KBM-7 (cell line): ENCODE measurements at regions not wholly inside any gene's neighbourhood (a gene's known extent, or its start where the extent isn't known, plus 50 kb on each side); places are given as distances from the start of the nearest gene placed in this dataset.

Experiments used
- DNase-seq: peaks from one replicate; pipeline ENCODE4 v3.0.0-alpha.2; 2015
- in situ Hi-C: fragments of 300-500 bp; cut with MboI; formaldehyde crosslinking; loops from 2 replicates; pipeline ENCODE4 v1.14.3; 2020; ENCODE audit warnings: low sequenced_read_pairs, low pct_unique_long_range_greater_than_20kb, mixed read lengths

GRCh38 chr2:151048331-151049054 is 213.2 kb downstream of the RBM43 start:
- in situ Hi-C loops = no loop called here
- no peak for DNase-seq

GRCh38 chr2:151043484-151043883 is 218.2 kb downstream of the RBM43 start:
- no peak for DNase-seq

GRCh38 chr2:151042964-151043363 is 218.7 kb downstream of the RBM43 start:
- in situ Hi-C loops = no loop called here
- no peak for DNase-seq

More at GRCh38 chr2:151043484-151043883, 218.2 kb downstream of the RBM43 start:
- in situ Hi-C loops = no loop called here

- in situ Hi-C loops = no loop called here
- DNase-seq = no peak
Measured at GRCh38 chr2:151040039-151040438, 221.6 kb downstream of the RBM43 start.

GRCh38 chr2:151038516-151038915 is 223.1 kb downstream of the RBM43 start:
- no peak for DNase-seq
- in situ Hi-C loops = no loop called here

GRCh38 chr2:151037434-151037833 is 224.2 kb downstream of the RBM43 start:
- in situ Hi-C loops = no loop called here

GRCh38 chr2:151033271-151034248 is 228.1 kb downstream of the RBM43 start:
- no peak for DNase-seq
- in situ Hi-C loops = no loop called here

More at GRCh38 chr2:151037434-151037833, 224.2 kb downstream of the RBM43 start:
- no peak for DNase-seq

- DNase-seq = no peak
- in situ Hi-C loops = no loop called here
Measured at GRCh38 chr2:151032741-151033191, 228.9 kb downstream of the RBM43 start.

- no peak for DNase-seq
- in situ Hi-C loops = no loop called here
Measured at GRCh38 chr2:151030663-151031230, 230.9 kb downstream of the RBM43 start.

GRCh38 chr2:151029406-151030157 is 232.1 kb downstream of the RBM43 start:
- in situ Hi-C loops = no loop called here
- DNase-seq = no peak

- in situ Hi-C loops = no loop called here
- DNase-seq = no peak
Measured at GRCh38 chr2:151028691-151029176, 232.9 kb downstream of the RBM43 start.

GRCh38 chr2:151027151-151027550 is 234.5 kb downstream of the RBM43 start:
- no peak for DNase-seq
- in situ Hi-C loops = no loop called here

- DNase-seq = no peak
- in situ Hi-C loops = no loop called here
Measured at GRCh38 chr2:151025816-151026215, 235.8 kb downstream of the RBM43 start.

GRCh38 chr2:151024696-151025251 is 236.9 kb downstream of the RBM43 start:
- DNase-seq = no peak
- in situ Hi-C loops = no loop called here

GRCh38 chr2:151021747-151022452 is 239.8 kb downstream of the RBM43 start:
- in situ Hi-C loops = no loop called here
- no peak for DNase-seq

GRCh38 chr2:151020411-151020810 is 241.3 kb downstream of the RBM43 start:
- in situ Hi-C loops = no loop called here
- DNase-seq = no peak

GRCh38 chr2:151009437-151010175 is 252.1 kb downstream of the RBM43 start:
- no peak for DNase-seq
- in situ Hi-C loops = no loop called here
